Vagina (tissue), 2 donors: ENCODE measurements at regions not wholly inside any gene's neighbourhood (a gene's known extent, or its start where the extent isn't known, plus 50 kb on each side); places are given as distances from the start of the nearest gene placed in this dataset.
"Not testable (repeated sequence)": the region's sequence is repeated elsewhere in the genome, so short reads cannot be mapped to it uniquely, and the experiment has no call there.

ENCODE experiments used
- DNase-seq, 2 donors: peaks; one replicate each; pipeline ENCODE4 v3.0.0-alpha.2; 2017; ENCODE audit errors: extremely low spot score in 2 of 2
- H3K27ac ChIP-seq: fragments of 200-600 bp; sonication (generic); one replicate; pipeline ENCODE4 v1.5.1; 2019
- H3K27me3 ChIP-seq: fragments of 200-600 bp; sonication (generic); one replicate; pipeline ENCODE4 v1.5.1; 2019
- H3K36me3 ChIP-seq, 2 donors: fragments of 200-600 bp; sonication (generic); one replicate each; pipeline ENCODE4 v1.5.1; 2017 to 2019
- H3K4me1 ChIP-seq: fragments of 200-600 bp; sonication (generic); one replicate; pipeline ENCODE4 v1.5.1; 2019
- H3K4me3 ChIP-seq, 2 donors: fragments of 200-600 bp; sonication (generic); 1 replicate in 1 of 2; 2 replicates in 1 of 2; pipeline ENCODE4 v1.5.1; 2016 to 2019
- H3K9me3 ChIP-seq: fragments of 200-600 bp; sonication (generic); one replicate; pipeline ENCODE4 v1.5.1; 2019
- POLR2A ChIP-seq, 2 donors: fragments of 450-650 bp; IDR thresholded peaks; one replicate each; pipeline ENCODE4 v1.6.1; 2017; ENCODE audit warnings: antibody characterized with exemption in 2 of 2, mild to moderate bottlenecking in 2 of 2, moderate library complexity in 2 of 2
- POLR2AphosphoS5 ChIP-seq, 2 donors: sonication (generic); formaldehyde crosslinking; IDR thresholded peaks; one replicate each; pipeline ENCODE4 v1.9.0; 2017; ENCODE audit warnings: antibody characterized with exemption in 2 of 2, mild to moderate bottlenecking in 2 of 2, low read depth in 1 of 2; ENCODE audit not compliant: insufficient read depth in 1 of 2
- intact Hi-C: fragments of 100-400 bp; cut with DNase I; formaldehyde crosslinking; loops from one replicate; pipeline ENCODE4 v1.15.1; 2023
- TF ChIP-seq, protein P1 (sequence below), 3 experiments: fragments of 450-650 bp in 2 of 3; fragments of 200-600 bp in 1 of 3; sonication (generic) in 1 of 3; IDR thresholded peaks; one replicate each; pipeline ENCODE4 v1.5.1; 2017 to 2019; ENCODE audit warnings: antibody characterized with exemption in 3 of 3, mild to moderate bottlenecking in 2 of 3, moderate library complexity in 2 of 3

DNA sequence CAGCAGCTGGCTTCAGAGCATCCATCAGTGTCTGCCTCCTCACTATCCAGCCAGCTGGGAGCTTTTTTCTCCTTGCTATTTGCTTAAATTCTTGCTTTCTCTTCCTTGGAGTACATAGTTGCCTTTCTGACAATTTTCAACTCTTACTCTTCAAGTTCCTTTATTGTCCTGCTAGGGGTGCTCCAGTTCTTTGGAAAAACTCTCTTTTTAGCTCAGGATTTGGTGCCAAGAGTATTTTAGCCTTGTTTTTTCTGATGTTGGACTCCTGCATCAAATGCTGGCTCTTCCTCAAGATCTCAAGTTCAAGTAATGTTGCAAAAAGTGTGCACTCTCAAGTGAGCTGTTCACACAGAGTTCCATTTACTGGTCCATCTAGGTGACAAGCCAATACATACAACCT is 126.4 kb downstream of the KDR start:
- Histone ChIP-seq H3K36me3 (no peaks in the 10 kb centered on the region), H3K4me3 (no peak overlapping the region), H3K4me1 (no peaks in the 10 kb centered on the region), H3K27me3 (no peaks in the 10 kb centered on the region), H3K27ac (no peak overlapping the region), H3K9me3 (no peaks in the 10 kb centered on the region)
- no peak for DNase-seq
- TF ChIP-seq POLR2AphosphoS5 (IDR thresholded peaks at IDR 0.05; ENCODE audit: insufficient read depth in 1 of 2, low read depth in 1 of 2): no peak
- TF ChIP-seq, protein P1, sequence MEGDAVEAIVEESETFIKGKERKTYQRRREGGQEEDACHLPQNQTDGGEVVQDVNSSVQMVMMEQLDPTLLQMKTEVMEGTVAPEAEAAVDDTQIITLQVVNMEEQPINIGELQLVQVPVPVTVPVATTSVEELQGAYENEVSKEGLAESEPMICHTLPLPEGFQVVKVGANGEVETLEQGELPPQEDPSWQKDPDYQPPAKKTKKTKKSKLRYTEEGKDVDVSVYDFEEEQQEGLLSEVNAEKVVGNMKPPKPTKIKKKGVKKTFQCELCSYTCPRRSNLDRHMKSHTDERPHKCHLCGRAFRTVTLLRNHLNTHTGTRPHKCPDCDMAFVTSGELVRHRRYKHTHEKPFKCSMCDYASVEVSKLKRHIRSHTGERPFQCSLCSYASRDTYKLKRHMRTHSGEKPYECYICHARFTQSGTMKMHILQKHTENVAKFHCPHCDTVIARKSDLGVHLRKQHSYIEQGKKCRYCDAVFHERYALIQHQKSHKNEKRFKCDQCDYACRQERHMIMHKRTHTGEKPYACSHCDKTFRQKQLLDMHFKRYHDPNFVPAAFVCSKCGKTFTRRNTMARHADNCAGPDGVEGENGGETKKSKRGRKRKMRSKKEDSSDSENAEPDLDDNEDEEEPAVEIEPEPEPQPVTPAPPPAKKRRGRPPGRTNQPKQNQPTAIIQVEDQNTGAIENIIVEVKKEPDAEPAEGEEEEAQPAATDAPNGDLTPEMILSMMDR (IDR thresholded peaks at IDR 0.05): peak in 2 of 3 experiments; percentile 28 to 36
- intact Hi-C loops: no loop called here

DNA sequence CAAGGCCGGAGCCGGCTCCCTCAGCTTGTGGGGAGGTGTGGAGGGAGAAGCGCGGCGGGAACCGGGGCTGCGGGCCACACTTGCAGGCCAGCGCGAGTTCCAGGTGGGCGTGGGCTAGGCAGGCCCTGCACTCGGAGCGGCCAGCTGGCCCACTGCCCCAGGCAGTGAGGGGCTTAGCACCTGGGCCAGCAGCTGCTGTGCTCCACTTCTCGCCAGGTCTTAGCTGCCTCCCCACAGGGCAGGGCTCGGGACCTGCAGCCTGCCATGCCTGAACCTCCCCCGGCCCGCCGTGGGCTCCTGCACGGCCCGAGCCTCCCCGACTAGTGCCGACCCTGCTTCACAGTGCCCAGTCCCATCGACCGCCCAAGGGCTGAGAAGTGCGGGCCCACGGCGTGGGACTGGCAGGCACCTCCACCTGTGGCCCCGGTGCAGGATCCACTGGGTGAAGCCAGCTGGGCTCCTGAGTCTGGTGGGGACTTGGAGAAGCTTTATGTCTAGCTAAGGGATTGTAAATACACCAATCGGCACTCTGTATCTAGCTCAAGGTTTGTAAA is 131.8 kb downstream of the KDR start:
- H3K27me3 ChIP-seq, H3K4me1 ChIP-seq, H3K36me3 ChIP-seq, H3K4me3 ChIP-seq, H3K9me3 ChIP-seq, H3K27ac ChIP-seq, intact Hi-C loops, DNase-seq: not testable (repeated sequence)

GRCh38 chr4:54992266-54992665 is 133.1 kb downstream of the KDR start:
- H3K36me3 ChIP-seq: no peaks in the 10 kb centered on the region
- no peak overlapping the region for H3K27ac ChIP-seq
- TF ChIP-seq, protein P1 (IDR thresholded peaks at IDR 0.05): no peak
- TF ChIP-seq POLR2AphosphoS5 (IDR thresholded peaks at IDR 0.05; ENCODE audit: insufficient read depth in 1 of 2, low read depth in 1 of 2): no peak
- TF ChIP-seq POLR2A (IDR thresholded peaks at IDR 0.05): no peak
- no peak for DNase-seq
- intact Hi-C loops: no loop called here
- no peaks in the 10 kb centered on the region for H3K4me1 ChIP-seq
- H3K27me3 ChIP-seq: no peaks in the 10 kb centered on the region
- H3K4me3 ChIP-seq: no peak overlapping the region
- H3K9me3 ChIP-seq: peaks cover 2% of the 10 kb centered on the region

- H3K9me3 ChIP-seq: peaks cover 4% of the 10 kb centered on the region
- no peak overlapping the region for H3K4me3 ChIP-seq
- no peaks in the 10 kb centered on the region for H3K36me3 ChIP-seq
- no peak overlapping the region for H3K27ac ChIP-seq
- no peaks in the 10 kb centered on the region for H3K27me3 ChIP-seq
- TF ChIP-seq POLR2A (IDR thresholded peaks at IDR 0.05) (no peak), POLR2AphosphoS5 (IDR thresholded peaks at IDR 0.05; ENCODE audit: insufficient read depth in 1 of 2, low read depth in 1 of 2) (no peak)
- TF ChIP-seq, protein P1 (IDR thresholded peaks at IDR 0.05): no peak
- intact Hi-C loops: no loop called here
- DNase-seq: no peak
- no peaks in the 10 kb centered on the region for H3K4me1 ChIP-seq
These were observed 136.7 kb downstream of the KDR start for GRCh38 chr4:54988655-54989054.

- Histone ChIP-seq H3K4me3 (no peak overlapping the region), H3K27ac (no peak overlapping the region), H3K36me3 (no peaks in the 10 kb centered on the region), H3K9me3 (peaks cover 4% of the 10 kb centered on the region), H3K27me3 (no peaks in the 10 kb centered on the region), H3K4me1 (no peaks in the 10 kb centered on the region)
- DNase-seq: no peak
- TF ChIP-seq, protein P1 (IDR thresholded peaks at IDR 0.05): no peak
- TF ChIP-seq POLR2A (IDR thresholded peaks at IDR 0.05) (no peak), POLR2AphosphoS5 (IDR thresholded peaks at IDR 0.05; ENCODE audit: insufficient read depth in 1 of 2, low read depth in 1 of 2) (no peak)
- intact Hi-C loops: no loop called here
These were observed 139.1 kb downstream of the KDR start for GRCh38 chr4:54986095-54986846.
